ENCODE measurements at regions not wholly inside any gene's neighbourhood (a gene's known extent, or its start where the extent isn't known, plus 50 kb on each side); places are given as distances from the start of the nearest gene placed in this dataset.
A peak's percentile ranks its signal among the peaks of the same experiment; 100 is the strongest.

DNA sequence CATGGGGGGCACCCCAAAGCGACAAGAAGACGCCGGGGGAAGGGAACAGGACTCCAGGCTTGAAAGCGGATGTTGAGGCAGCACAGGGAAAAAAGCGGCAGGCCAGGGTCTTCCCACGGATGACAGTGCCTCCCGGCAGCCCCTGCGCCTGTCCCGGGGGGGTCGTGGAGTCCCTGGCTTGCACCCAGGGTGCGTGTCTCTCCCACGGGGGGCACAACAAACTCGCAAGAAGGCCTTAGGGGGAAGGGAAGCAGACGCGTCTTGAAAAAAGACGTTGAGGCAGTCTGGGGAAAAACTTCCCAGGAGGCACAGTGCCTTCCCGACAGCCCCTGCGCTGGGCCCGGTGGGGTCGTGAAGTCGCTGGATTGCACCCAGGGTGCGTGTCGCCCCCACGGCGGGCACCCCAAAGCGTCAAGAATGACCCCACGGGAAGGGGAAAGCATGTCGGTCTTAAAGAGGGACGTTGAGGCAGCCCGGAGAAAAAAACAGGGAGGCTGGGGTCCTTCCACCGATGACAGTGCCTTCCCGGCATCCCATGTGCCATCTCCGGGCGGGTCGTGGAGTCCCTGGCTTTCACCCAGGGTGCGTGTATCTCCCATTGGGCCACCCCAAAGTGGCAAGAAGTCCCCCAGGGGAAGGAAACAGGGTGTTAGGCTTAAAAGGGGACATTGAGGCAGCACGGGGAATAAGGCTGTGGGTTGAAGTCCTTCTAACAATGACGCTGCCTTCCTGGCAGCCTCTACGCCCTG is 159.9 kb upstream of the ALG10B start:
- TF ChIP-seq, protein P1, sequence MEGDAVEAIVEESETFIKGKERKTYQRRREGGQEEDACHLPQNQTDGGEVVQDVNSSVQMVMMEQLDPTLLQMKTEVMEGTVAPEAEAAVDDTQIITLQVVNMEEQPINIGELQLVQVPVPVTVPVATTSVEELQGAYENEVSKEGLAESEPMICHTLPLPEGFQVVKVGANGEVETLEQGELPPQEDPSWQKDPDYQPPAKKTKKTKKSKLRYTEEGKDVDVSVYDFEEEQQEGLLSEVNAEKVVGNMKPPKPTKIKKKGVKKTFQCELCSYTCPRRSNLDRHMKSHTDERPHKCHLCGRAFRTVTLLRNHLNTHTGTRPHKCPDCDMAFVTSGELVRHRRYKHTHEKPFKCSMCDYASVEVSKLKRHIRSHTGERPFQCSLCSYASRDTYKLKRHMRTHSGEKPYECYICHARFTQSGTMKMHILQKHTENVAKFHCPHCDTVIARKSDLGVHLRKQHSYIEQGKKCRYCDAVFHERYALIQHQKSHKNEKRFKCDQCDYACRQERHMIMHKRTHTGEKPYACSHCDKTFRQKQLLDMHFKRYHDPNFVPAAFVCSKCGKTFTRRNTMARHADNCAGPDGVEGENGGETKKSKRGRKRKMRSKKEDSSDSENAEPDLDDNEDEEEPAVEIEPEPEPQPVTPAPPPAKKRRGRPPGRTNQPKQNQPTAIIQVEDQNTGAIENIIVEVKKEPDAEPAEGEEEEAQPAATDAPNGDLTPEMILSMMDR (IDR thresholded peaks at IDR 0.05): no peak
- H3K4me3 Mint-ChIP-seq (ENCODE audit: unreplicated experiment): no peak overlapping the region
- H3K9me3 Mint-ChIP-seq (ENCODE audit: low read depth): peaks cover 4% of the 10 kb centered on the region
- no peaks in the 10 kb centered on the region for H3K36me3 Mint-ChIP-seq (ENCODE audit: low read depth)
- no peak overlapping the region for H3K27ac Mint-ChIP-seq (ENCODE audit: unreplicated experiment)
- no peaks in the 10 kb centered on the region for H3K4me1 Mint-ChIP-seq (ENCODE audit: low read depth)
- no peaks in the 10 kb centered on the region for H3K27me3 Mint-ChIP-seq (ENCODE audit: low read depth)
- no peak for DNase-seq (ENCODE audit: low spot score)

- Mint-ChIP-seq H3K9me3 (ENCODE audit: low read depth) (peaks cover 12% of the 10 kb centered on the region), H3K27me3 (ENCODE audit: low read depth) (no peaks in the 10 kb centered on the region), H3K4me1 (ENCODE audit: low read depth) (no peaks in the 10 kb centered on the region), H3K27ac (ENCODE audit: unreplicated experiment) (no peak overlapping the region), H3K36me3 (ENCODE audit: low read depth) (peaks cover 2% of the 10 kb centered on the region), H3K4me3 (ENCODE audit: unreplicated experiment) (no peak overlapping the region)
- DNase-seq (ENCODE audit: low spot score): peak; percentile 62
- TF ChIP-seq, protein P1 (IDR thresholded peaks at IDR 0.05): no peak
Observed at GRCh38 chr12:38157274-38157932, 159.2 kb upstream of the ALG10B start.

GRCh38 chr12:38157933-38158401 is 158.6 kb upstream of the ALG10B start:
- Mint-ChIP-seq H3K4me3 (ENCODE audit: unreplicated experiment) (no peak overlapping the region), H3K36me3 (ENCODE audit: low read depth) (peaks cover 2% of the 10 kb centered on the region), H3K27me3 (ENCODE audit: low read depth) (no peaks in the 10 kb centered on the region), H3K4me1 (ENCODE audit: low read depth) (no peaks in the 10 kb centered on the region), H3K9me3 (ENCODE audit: low read depth) (peaks cover 16% of the 10 kb centered on the region), H3K27ac (ENCODE audit: unreplicated experiment) (no peak overlapping the region)
- TF ChIP-seq, protein P1 (IDR thresholded peaks at IDR 0.05): no peak
- DNase-seq (ENCODE audit: low spot score): peak; percentile 78

DNA sequence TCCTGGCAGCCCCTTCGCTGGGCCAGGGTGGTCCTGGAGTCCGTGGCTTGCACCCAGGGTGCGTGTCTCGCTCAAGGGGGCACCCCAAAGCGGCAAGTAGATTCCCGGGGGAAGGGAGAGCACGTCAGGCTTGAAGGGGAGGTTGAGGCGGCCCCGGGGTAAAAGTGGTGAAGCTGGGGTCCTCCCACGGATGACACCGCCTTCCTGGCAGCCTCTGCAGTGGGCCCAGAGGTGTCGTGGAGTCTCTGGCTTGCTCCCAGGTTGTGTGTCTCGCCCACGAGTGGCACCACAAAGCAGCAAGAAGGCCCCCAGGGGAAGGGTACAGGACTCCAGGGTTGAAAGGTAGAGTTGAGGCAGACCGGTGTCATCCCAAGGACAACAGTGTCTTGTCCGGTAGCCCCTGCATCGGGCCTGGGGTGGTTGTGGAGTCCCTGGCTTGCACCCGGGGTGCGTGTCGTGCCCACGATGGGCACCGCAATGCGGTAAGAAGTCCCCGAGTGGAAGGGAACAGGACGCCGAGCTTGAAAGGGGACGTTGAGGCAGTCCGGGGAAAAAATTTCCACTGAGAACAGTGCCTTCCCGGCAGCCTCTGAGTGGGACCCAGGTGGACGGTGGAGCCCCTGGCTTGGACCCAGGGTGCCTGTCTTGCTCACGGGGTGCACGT is 158.0 kb upstream of the ALG10B start:
- H3K36me3 Mint-ChIP-seq (ENCODE audit: low read depth): peaks cover 2% of the 10 kb centered on the region
- H3K27me3 Mint-ChIP-seq (ENCODE audit: low read depth): no peaks in the 10 kb centered on the region
- DNase-seq (ENCODE audit: low spot score): peak; percentile 88
- H3K4me1 Mint-ChIP-seq (ENCODE audit: low read depth): no peaks in the 10 kb centered on the region
- H3K27ac Mint-ChIP-seq (ENCODE audit: unreplicated experiment): no peak overlapping the region
- peaks cover 16% of the 10 kb centered on the region for H3K9me3 Mint-ChIP-seq (ENCODE audit: low read depth)
- TF ChIP-seq, protein P1 (IDR thresholded peaks at IDR 0.05): no peak
- H3K4me3 Mint-ChIP-seq (ENCODE audit: unreplicated experiment): no peak overlapping the region

DNA sequence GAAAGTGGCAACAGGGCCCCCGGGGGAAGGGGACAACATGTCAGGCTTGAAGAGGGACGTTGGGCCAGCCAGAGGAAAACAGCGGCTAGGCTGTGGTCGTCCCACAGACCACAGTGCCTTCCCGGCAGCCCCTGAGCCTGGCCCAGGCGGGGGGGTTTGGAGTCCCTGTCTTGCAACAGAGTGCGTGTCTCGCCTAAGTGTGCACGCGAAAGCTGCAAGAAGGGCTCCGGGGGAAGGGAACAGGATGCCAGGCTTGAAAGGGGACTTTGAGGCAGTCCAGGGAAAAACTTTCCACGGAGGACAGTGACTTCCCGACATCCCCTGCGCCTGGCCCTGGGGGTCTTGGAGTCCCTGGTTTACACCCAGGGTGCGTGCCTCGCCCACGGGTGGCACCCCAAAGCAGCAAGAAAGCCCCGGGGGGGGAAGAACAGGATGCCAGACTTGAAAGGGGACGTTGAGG is 157.5 kb upstream of the ALG10B start:
- Mint-ChIP-seq H3K9me3 (ENCODE audit: low read depth) (peaks cover 19% of the 10 kb centered on the region), H3K4me1 (ENCODE audit: low read depth) (no peaks in the 10 kb centered on the region)
- no peak for DNase-seq (ENCODE audit: low spot score)

More for the DNA sequence above, 157.5 kb upstream of the ALG10B start:
- H3K27ac Mint-ChIP-seq (ENCODE audit: unreplicated experiment): no peak overlapping the region
- no peak overlapping the region for H3K4me3 Mint-ChIP-seq (ENCODE audit: unreplicated experiment)
- H3K27me3 Mint-ChIP-seq (ENCODE audit: low read depth): no peaks in the 10 kb centered on the region
- peaks cover 2% of the 10 kb centered on the region for H3K36me3 Mint-ChIP-seq (ENCODE audit: low read depth)
- TF ChIP-seq, protein P1 (IDR thresholded peaks at IDR 0.05): no peak

Data from chondrocyte (in vitro differentiated cells).